WTC11 (cell line): ENCODE measurements at regions not wholly inside any gene's neighbourhood (a gene's known extent, or its start where the extent isn't known, plus 50 kb on each side); places are given as distances from the start of the nearest gene placed in this dataset.
"Not testable (repeated sequence)": the region's sequence is repeated elsewhere in the genome, so short reads cannot be mapped to it uniquely, and the experiment has no call there.

Experiments used
- ELF4 ChIP-seq: sonication (generic); formaldehyde crosslinking; IDR thresholded peaks from 2 replicates; pipeline ENCODE4 v1.8.1; 2022; ENCODE audit warnings: low read depth, mild to moderate bottlenecking, moderate library complexity, missing genetic modification reagents
- RELA ChIP-seq: sonication (generic); formaldehyde crosslinking; IDR thresholded peaks from 2 replicates; pipeline ENCODE4 v1.8.1; 2022; ENCODE audit warnings: missing genetic modification reagents, mild to moderate bottlenecking, borderline replicate concordance
- TEAD4 ChIP-seq: sonication (generic); formaldehyde crosslinking; IDR thresholded peaks from 2 replicates; pipeline ENCODE4 v1.8.0; 2022; ENCODE audit warnings: mild to moderate bottlenecking, missing genetic modification reagents
- TF ChIP-seq, protein P1 (sequence below): sonication (generic); formaldehyde crosslinking; IDR thresholded peaks from 2 replicates; pipeline ENCODE4 v1.8.1; 2022; ENCODE audit warnings: low read depth, mild to moderate bottlenecking, moderate library complexity, missing genetic modification reagents, borderline replicate concordance

- TF ChIP-seq RELA; ELF4 (CRISPR knock-in tag); TEAD4: not testable (repeated sequence)
- TF ChIP-seq, protein P1, sequence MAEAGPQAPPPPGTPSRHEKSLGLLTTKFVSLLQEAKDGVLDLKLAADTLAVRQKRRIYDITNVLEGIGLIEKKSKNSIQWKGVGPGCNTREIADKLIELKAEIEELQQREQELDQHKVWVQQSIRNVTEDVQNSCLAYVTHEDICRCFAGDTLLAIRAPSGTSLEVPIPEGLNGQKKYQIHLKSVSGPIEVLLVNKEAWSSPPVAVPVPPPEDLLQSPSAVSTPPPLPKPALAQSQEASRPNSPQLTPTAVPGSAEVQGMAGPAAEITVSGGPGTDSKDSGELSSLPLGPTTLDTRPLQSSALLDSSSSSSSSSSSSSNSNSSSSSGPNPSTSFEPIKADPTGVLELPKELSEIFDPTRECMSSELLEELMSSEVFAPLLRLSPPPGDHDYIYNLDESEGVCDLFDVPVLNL (CRISPR knock-in tag), result not testable (repeated sequence)
Observed at GRCh38 chr1:146641534-146641933, 296.6 kb upstream of the NBPF12 start.
